ENCODE measurements at regions not wholly inside any gene's neighbourhood (a gene's known extent, or its start where the extent isn't known, plus 50 kb on each side); places are given as distances from the start of the nearest gene placed in this dataset.

- no peaks in the 10 kb centered on the region for H3K36me3 ChIP-seq (ENCODE audit: low read depth, low read length)
- TF ChIP-seq EZH2 (IDR thresholded peaks at IDR 0.05; ENCODE audit: low read length, unreplicated experiment) (no peak), EZH2phosphoT487 (IDR thresholded peaks at IDR 0.05; ENCODE audit: borderline replicate concordance, low read length) (no peak)
- TF ChIP-seq, protein P1, sequence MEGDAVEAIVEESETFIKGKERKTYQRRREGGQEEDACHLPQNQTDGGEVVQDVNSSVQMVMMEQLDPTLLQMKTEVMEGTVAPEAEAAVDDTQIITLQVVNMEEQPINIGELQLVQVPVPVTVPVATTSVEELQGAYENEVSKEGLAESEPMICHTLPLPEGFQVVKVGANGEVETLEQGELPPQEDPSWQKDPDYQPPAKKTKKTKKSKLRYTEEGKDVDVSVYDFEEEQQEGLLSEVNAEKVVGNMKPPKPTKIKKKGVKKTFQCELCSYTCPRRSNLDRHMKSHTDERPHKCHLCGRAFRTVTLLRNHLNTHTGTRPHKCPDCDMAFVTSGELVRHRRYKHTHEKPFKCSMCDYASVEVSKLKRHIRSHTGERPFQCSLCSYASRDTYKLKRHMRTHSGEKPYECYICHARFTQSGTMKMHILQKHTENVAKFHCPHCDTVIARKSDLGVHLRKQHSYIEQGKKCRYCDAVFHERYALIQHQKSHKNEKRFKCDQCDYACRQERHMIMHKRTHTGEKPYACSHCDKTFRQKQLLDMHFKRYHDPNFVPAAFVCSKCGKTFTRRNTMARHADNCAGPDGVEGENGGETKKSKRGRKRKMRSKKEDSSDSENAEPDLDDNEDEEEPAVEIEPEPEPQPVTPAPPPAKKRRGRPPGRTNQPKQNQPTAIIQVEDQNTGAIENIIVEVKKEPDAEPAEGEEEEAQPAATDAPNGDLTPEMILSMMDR (conservative IDR thresholded peaks at IDR 0.05; ENCODE audit: low read depth, low read length), result no peak
- no peak for DNase-seq
- POLR2A ChIA-PET (ENCODE audit: unreplicated experiment), result no interaction called here
- H3K27me3 ChIP-seq (ENCODE audit: low read length), result no peaks in the 10 kb centered on the region
- H3F3A ChIP-seq (ENCODE audit: low read length, unreplicated experiment), result no peaks in the 10 kb centered on the region
- no peak overlapping the region for H3K9ac ChIP-seq (ENCODE audit: low read length)
- H4K20me1 ChIP-seq (ENCODE audit: low read length), result no peaks in the 10 kb centered on the region
- no peak overlapping the region for H3K27ac ChIP-seq (ENCODE audit: low read length)
- no TSS peak for BruUV-seq (replicated peaks)
- no peaks in the 10 kb centered on the region for H3K9me3 ChIP-seq (ENCODE audit: low read length)
- CTCF ChIA-PET, result no interaction called here
- H2AFZ ChIP-seq (ENCODE audit: low read length), result no peak overlapping the region
- H3K9me2 ChIP-seq (replicated peaks; ENCODE audit: low read length), result no peaks in the 10 kb centered on the region
- H3K79me2 ChIP-seq (ENCODE audit: low read length), result no peaks in the 10 kb centered on the region
- intact Hi-C loops (cut with micrococcal nuclease), result no loop called here
- no peaks in the 10 kb centered on the region for H3K4me1 ChIP-seq (ENCODE audit: insufficient read depth, low read length)
- ATAC-seq, result no peak
- no peak overlapping the region for H3K4me3 ChIP-seq (ENCODE audit: low read length)
- H3K4me2 ChIP-seq (ENCODE audit: low read length), result no peak overlapping the region
Observed at GRCh38 chr12:24047326-24047725, 97.9 kb upstream of the SOX5 start.

GRCh38 chr12:24045816-24046257, 96.4 kb upstream of the SOX5 start:
- Histone ChIP-seq H3K4me1 (ENCODE audit: insufficient read depth, low read length) (no peaks in the 10 kb centered on the region), H3K9ac (ENCODE audit: low read length) (no peak overlapping the region), H3K9me3 (ENCODE audit: low read length) (no peaks in the 10 kb centered on the region), H3K27me3 (ENCODE audit: low read length) (no peaks in the 10 kb centered on the region), H3K4me3 (ENCODE audit: low read length) (no peak overlapping the region), H3K4me2 (ENCODE audit: low read length) (no peak overlapping the region), H3K79me2 (ENCODE audit: low read length) (no peaks in the 10 kb centered on the region), H2AFZ (ENCODE audit: low read length) (no peak overlapping the region), H3K27ac (ENCODE audit: low read length) (no peak overlapping the region), H3F3A (ENCODE audit: low read length, unreplicated experiment) (no peaks in the 10 kb centered on the region), H3K36me3 (ENCODE audit: low read depth, low read length) (no peaks in the 10 kb centered on the region), H3K9me2 (replicated peaks; ENCODE audit: low read length) (no peaks in the 10 kb centered on the region), H4K20me1 (ENCODE audit: low read length) (no peaks in the 10 kb centered on the region)
- TF ChIP-seq, protein P1 (conservative IDR thresholded peaks at IDR 0.05; ENCODE audit: low read depth, low read length), result no peak
- TF ChIP-seq EZH2phosphoT487 (IDR thresholded peaks at IDR 0.05; ENCODE audit: borderline replicate concordance, low read length) (no peak), EZH2 (IDR thresholded peaks at IDR 0.05; ENCODE audit: low read length, unreplicated experiment) (no peak)
- ChIA-PET CTCF (no interaction called here), POLR2A (ENCODE audit: unreplicated experiment) (no interaction called here)
- DNase-seq (no peak), ATAC-seq (no peak)
- intact Hi-C loops (cut with micrococcal nuclease), result no loop called here
- BruUV-seq (replicated peaks), result no TSS peak

GRCh38 chr12:24044941-24045703, 95.7 kb upstream of the SOX5 start:
- no peaks in the 10 kb centered on the region for H3K27me3 ChIP-seq (ENCODE audit: low read length)
- no peak overlapping the region for H3K4me2 ChIP-seq (ENCODE audit: low read length)
- H3K4me3 ChIP-seq (ENCODE audit: low read length), result no peak overlapping the region
- POLR2A ChIA-PET (ENCODE audit: unreplicated experiment), result no interaction called here
- DNase-seq (no peak), ATAC-seq (no peak)
- intact Hi-C loops (cut with micrococcal nuclease), result no loop called here
- no peak overlapping the region for H3K27ac ChIP-seq (ENCODE audit: low read length)
- H3K9me3 ChIP-seq (ENCODE audit: low read length), result no peaks in the 10 kb centered on the region
- BruUV-seq (replicated peaks), result no TSS peak
- TF ChIP-seq EZH2 (IDR thresholded peaks at IDR 0.05; ENCODE audit: low read length, unreplicated experiment) (no peak), EZH2phosphoT487 (IDR thresholded peaks at IDR 0.05; ENCODE audit: borderline replicate concordance, low read length) (no peak)
- TF ChIP-seq, protein P1 (conservative IDR thresholded peaks at IDR 0.05; ENCODE audit: low read depth, low read length), result no peak
- no peak overlapping the region for H3K9ac ChIP-seq (ENCODE audit: low read length)
- no peaks in the 10 kb centered on the region for H4K20me1 ChIP-seq (ENCODE audit: low read length)
- H3K36me3 ChIP-seq (ENCODE audit: low read depth, low read length), result no peaks in the 10 kb centered on the region
- no peaks in the 10 kb centered on the region for H3F3A ChIP-seq (ENCODE audit: low read length, unreplicated experiment)
- CTCF ChIA-PET, result no interaction called here
- no peak overlapping the region for H2AFZ ChIP-seq (ENCODE audit: low read length)
- H3K79me2 ChIP-seq (ENCODE audit: low read length), result no peaks in the 10 kb centered on the region
- H3K9me2 ChIP-seq (replicated peaks; ENCODE audit: low read length), result no peaks in the 10 kb centered on the region
- H3K4me1 ChIP-seq (ENCODE audit: insufficient read depth, low read length), result no peaks in the 10 kb centered on the region

Measured in PC-3 (cell line).